ENCODE measurements at regions not wholly inside any gene's neighbourhood (a gene's known extent, or its start where the extent isn't known, plus 50 kb on each side); places are given as distances from the start of the nearest gene placed in this dataset.

GRCh38 chr15:95281470-95281869, 1049.0 kb upstream of the NR2F2 start:
- DNase-seq (ENCODE audit: low read depth): no peak

- no peak for DNase-seq (ENCODE audit: low read depth)
Observed at GRCh38 chr15:95284492-95284891, 1046.0 kb upstream of the NR2F2 start.

- DNase-seq (ENCODE audit: low read depth): no peak
Observed at GRCh38 chr15:95284933-95285421, 1045.5 kb upstream of the NR2F2 start.

- no peak for DNase-seq (ENCODE audit: low read depth)
Observed at GRCh38 chr15:95286352-95286880, 1044.1 kb upstream of the NR2F2 start.

GRCh38 chr15:95287720-95288103, 1042.8 kb upstream of the NR2F2 start:
- DNase-seq (ENCODE audit: low read depth): no peak

GRCh38 chr15:95288626-95289025, 1041.9 kb upstream of the NR2F2 start:
- no peak for DNase-seq (ENCODE audit: low read depth)

GRCh38 chr15:95290176-95290974, 1040.1 kb upstream of the NR2F2 start:
- no peak for DNase-seq (ENCODE audit: low read depth)

GRCh38 chr15:95291898-95292472, 1038.5 kb upstream of the NR2F2 start:
- peak; percentile 49 for DNase-seq (ENCODE audit: low read depth)

- no peak for DNase-seq (ENCODE audit: low read depth)
Observed at GRCh38 chr15:95292785-95293450, 1037.6 kb upstream of the NR2F2 start.

- no peak for DNase-seq (ENCODE audit: low read depth)
Observed at GRCh38 chr15:95293456-95294031, 1037.0 kb upstream of the NR2F2 start.

GRCh38 chr15:95295363-95295762, 1035.1 kb upstream of the NR2F2 start:
- no peak for DNase-seq (ENCODE audit: low read depth)

GRCh38 chr15:95295896-95296625, 1034.4 kb upstream of the NR2F2 start:
- no peak for DNase-seq (ENCODE audit: low read depth)

GRCh38 chr15:95296643-95297042, 1033.9 kb upstream of the NR2F2 start:
- DNase-seq (ENCODE audit: low read depth): no peak

GRCh38 chr15:95298729-95299128, 1031.8 kb upstream of the NR2F2 start:
- DNase-seq (ENCODE audit: low read depth): no peak

GRCh38 chr15:95300958-95301357, 1029.5 kb upstream of the NR2F2 start:
- no peak for DNase-seq (ENCODE audit: low read depth)

GRCh38 chr15:95302206-95302605, 1028.3 kb upstream of the NR2F2 start:
- DNase-seq (ENCODE audit: low read depth): no peak

- no peak for DNase-seq (ENCODE audit: low read depth)
Observed at GRCh38 chr15:95302809-95303208, 1027.7 kb upstream of the NR2F2 start.

- no peak for DNase-seq (ENCODE audit: low read depth)
Observed at GRCh38 chr15:95303713-95304112, 1026.8 kb upstream of the NR2F2 start.

GRCh38 chr15:95304151-95304946, 1026.2 kb upstream of the NR2F2 start:
- no peak for DNase-seq (ENCODE audit: low read depth)

- DNase-seq (ENCODE audit: low read depth): no peak
Observed at GRCh38 chr15:95304947-95305400, 1025.5 kb upstream of the NR2F2 start.

GRCh38 chr15:95307115-95307514, 1023.4 kb upstream of the NR2F2 start:
- no peak for DNase-seq (ENCODE audit: low read depth)
